GM19395 (cell line): ENCODE measurements at regions not wholly inside any gene's neighbourhood (a gene's known extent, or its start where the extent isn't known, plus 50 kb on each side); places are given as distances from the start of the nearest gene placed in this dataset.

Experiments used
- ATAC-seq: cut with Tn5 transposase; IDR thresholded peaks from one replicate; pipeline ENCODE4 v1.9.1; 2021; ENCODE audit warnings: mild to moderate bottlenecking, moderate library complexity; ENCODE audit not compliant: unreplicated experiment

GRCh38 chr22:49197986-49198704 is 629.5 kb downstream of the BRD1 start:
- no peak for ATAC-seq

DNA sequence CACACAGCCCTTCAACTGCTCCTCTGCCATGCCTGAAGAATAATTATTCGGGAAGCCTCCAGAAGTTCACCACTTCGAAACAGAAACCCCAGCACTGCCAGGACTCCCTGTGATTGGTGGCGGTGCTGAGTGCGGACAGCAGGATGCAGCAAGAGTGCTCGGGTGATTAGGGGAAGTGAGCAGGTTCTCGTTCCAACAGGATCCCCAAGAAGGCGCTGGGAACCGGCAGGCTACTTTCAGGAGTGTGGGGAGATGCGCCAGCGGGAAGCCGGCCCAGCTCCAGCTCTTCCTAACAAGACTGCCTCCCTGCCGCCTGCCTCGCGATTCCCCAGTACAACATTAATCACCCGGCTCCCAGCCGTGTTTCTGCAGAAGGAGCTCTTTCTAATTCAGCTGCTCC is 630.2 kb downstream of the BRD1 start:
- no peak for ATAC-seq

DNA sequence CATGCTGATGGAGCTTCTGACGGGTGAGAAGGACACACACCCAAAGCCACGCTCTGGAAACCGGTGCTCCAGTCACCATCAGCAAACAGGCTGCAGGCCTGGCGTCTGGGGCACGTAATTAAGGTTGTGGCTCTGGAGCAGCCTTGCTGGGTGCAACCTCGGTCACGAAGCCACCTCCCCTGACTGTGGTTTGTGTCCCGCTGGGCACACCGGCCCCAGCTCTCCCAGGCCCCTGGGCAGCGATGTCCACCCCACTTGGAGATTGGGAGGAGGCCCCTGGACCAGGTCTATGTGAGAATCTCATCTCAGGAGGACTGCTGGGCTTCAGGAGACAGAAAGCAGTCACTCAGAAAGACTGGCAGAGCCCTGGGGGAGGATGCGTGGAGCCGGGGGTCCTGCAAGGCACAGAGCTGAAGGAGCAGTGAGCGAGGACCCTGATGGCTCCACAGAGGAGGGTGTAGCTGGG is 631.6 kb downstream of the BRD1 start:
- no peak for ATAC-seq

GRCh38 chr22:49195636-49196035 is 632.0 kb downstream of the BRD1 start:
- ATAC-seq: no peak

GRCh38 chr22:49193901-49194465 is 633.7 kb downstream of the BRD1 start:
- no peak for ATAC-seq

DNA sequence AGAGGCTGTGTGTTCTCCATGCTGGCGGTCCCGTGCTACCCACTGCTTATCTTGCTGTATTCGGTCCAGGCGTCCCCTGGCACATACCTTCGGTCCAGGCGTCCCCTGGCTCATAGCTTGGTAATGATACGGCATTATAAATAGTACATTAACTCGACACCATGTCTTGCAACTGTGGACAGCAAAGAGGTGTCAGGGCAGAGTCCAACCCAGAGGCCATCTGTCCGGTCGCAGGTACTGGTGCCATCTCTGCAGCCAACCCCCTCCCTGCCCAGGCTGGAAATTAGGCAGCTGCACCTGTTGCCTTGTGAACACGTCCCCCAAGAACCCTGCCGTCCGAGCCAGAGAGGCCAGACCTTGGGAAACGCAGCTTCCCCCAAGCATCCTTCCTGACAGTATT is 634.3 kb downstream of the BRD1 start:
- ATAC-seq: no peak

- no peak for ATAC-seq
These were observed 634.8 kb downstream of the BRD1 start for GRCh38 chr22:49192857-49193250.

DNA sequence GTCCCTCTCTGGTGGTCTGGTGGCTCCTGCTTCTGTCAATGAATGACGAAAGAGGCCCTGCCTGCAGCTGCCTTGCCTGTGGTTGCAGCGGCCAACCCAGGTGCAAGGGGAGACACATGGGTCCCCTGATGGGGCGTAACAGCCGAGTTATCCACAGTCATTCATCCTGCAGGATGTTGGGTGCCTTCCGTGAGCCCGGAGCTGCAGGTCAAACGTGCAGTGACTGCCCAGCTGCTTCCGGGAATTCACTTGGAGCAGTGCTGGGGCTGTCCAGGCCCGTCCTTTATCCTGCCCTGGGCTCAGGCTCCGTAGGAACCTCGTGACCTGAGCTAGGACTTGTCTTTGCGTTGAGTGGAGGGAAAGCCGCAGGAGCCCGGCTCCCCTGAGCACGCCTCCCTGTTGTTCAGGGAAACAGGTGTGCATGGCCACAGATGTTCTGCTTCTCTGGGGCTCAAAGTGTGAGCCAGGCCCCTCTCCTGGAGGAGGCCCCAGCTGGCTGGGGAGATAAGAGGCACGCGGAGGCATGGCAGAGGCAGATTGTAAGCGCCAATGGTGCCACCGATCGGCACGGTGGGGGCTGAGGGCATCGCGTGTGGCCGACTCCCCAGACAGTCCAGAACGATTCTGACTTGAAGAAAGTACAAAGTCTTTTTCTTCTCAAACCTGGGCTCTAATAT is 635.4 kb downstream of the BRD1 start:
- no peak for ATAC-seq

- no peak for ATAC-seq
These were observed 636.1 kb downstream of the BRD1 start for GRCh38 chr22:49191506-49191980.

DNA sequence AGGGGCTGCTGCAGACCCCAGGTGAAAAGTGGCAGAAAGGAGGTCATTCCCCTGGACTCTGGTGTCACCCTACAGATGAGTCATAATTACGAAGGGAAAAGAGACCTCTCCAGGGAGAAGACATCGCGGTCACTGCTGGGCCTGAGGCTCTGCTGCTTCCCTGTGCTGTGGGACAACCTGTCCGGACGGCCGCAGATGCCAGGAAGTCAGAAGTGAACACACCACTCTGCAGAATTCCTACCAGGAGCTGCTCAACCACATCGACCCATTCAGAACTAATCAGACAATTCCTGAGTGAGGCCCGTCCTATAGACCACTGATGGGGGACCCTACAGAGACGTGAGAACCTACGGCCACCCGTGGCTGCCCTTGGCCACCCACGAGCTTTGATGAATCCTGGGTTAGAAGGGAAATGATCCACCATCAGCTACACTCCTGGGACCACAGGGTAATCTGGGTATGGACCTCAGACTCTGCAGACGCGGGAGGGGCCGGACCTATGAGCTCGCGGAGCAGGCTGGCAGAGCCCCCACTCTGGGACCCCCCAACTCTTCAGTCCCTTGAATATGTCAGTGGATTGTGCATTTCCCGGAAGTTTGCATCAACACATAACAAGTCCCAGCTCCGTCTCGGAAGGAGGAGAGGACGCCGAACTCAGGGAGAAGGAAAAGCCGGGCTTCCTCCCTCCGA is 636.7 kb downstream of the BRD1 start:
- ATAC-seq: no peak

DNA sequence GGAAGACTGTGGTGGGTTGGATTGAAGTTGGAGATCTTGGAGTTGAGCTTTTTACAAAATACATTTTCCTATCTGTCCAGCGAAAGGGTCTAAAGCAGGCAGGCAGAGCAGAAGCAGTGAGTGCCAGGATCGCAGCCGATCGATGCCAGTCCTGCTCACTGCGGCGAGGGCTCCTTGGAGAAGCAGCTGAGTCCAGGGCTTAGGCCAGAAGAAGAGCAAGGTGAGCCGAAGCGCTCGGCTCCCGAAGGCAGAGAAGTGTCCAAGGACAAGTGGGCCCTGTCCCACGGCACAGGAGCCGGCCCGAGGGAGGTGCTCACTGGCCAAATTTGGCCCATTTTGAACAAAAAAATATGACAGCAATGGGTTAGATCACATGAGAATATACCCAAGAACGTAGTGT is 637.8 kb downstream of the BRD1 start:
- ATAC-seq: no peak

DNA sequence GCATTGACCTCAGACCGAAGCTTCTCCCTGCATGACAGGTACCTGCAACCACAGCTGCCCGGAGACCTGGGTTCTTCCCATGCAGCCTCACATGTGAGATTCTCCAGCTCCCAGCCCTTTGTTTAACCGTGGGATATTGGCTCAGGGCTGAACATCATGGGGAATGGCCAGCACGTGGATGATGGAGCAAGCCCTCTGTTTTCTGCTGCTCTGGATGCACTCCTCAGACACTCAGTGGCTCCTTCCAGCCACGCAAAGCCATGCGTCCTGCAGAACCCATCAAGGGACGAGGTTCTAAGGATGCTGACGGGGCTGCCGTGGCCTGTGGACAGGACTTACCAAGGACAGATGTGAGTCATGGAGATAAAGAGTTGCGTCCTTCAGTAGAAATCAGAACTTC is 639.1 kb downstream of the BRD1 start:
- ATAC-seq: no peak

GRCh38 chr22:49188091-49188490 is 639.6 kb downstream of the BRD1 start:
- ATAC-seq: no peak

GRCh38 chr22:49186762-49187161 is 640.9 kb downstream of the BRD1 start:
- ATAC-seq: no peak

- no peak for ATAC-seq
These were observed 641.4 kb downstream of the BRD1 start for GRCh38 chr22:49186293-49186692.

DNA sequence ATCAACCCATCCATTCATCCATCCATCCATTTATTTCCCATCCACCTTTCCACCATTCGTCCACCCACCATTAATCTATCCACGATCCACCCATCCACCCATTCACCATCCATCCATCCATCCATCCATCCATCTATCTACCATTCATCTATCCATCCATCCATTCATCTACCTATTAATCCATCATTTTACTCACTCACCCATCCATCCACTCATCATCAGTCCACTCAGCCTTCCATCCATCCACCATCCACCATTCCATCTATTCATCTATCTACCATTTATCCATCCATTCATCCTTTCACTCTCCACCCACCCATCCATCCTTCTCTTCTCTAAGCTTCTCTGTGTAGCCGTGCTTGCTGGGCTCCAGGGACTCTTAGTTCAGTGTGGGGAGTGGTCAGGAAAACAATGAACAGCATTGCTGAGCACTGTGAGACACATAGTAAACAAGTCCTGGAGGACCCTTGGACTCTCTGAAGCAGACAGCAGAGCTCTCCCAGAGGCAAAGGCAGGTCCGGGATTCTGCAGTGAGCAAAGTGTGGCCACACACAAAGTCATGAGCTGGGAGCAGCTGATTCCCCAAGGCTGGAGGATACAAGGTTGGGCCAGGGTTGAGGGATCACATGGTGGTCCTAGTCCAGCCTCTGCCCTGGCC is 642.2 kb downstream of the BRD1 start:
- ATAC-seq: no peak

- ATAC-seq: no peak
These were observed 642.9 kb downstream of the BRD1 start for GRCh38 chr22:49184736-49185135.

GRCh38 chr22:49183826-49184216 is 643.9 kb downstream of the BRD1 start:
- no peak for ATAC-seq

GRCh38 chr22:49183208-49183825 is 644.4 kb downstream of the BRD1 start:
- no peak for ATAC-seq

- ATAC-seq: no peak
These were observed 645.3 kb downstream of the BRD1 start for GRCh38 chr22:49182416-49182815.

DNA sequence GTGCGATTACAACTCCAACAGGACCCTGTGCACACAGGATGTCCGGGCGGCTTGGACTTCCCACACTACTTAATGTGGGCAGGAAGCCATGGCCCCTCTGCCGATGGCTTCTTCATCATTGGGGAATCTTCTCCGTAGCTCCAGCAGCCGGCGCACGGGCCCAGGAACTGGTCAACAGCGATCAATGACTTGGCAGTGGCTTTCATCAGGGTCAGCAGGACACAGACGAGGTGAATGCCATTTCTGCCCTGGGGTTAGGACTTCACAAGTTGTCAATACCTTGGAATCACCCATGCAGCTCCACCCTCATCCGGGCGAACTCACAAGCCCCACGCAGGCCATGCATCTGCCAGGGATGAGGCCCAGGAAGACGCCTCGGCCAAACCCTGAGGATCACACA is 645.7 kb downstream of the BRD1 start:
- ATAC-seq: no peak
